OCI-M1 (cell line): ENCODE measurements at regions not wholly inside any gene's neighbourhood (a gene's known extent, or its start where the extent isn't known, plus 50 kb on each side); places are given as distances from the start of the nearest gene placed in this dataset.
"Not testable (repeated sequence)": the region's sequence is repeated elsewhere in the genome, so short reads cannot be mapped to it uniquely, and the experiment has no call there.

Experiments
- DNase-seq: peaks from one replicate; lab custom pipeline; 2025; lab: John Stamatoyannopoulos, UW

- no peak for DNase-seq
Observed at GRCh38 chr20:53668992-53669391, 75.4 kb upstream of the ZNF217 start.

GRCh38 chr20:53666144-53666543 lies 72.5 kb upstream of the ZNF217 start:
- no peak for DNase-seq

- DNase-seq = no peak
Observed at GRCh38 chr20:53664121-53664520, 70.5 kb upstream of the ZNF217 start.

GRCh38 chr20:53663521-53663920 lies 69.9 kb upstream of the ZNF217 start:
- not testable (repeated sequence) for DNase-seq

GRCh38 chr20:53662595-53662994 lies 69.0 kb upstream of the ZNF217 start:
- DNase-seq = no peak

GRCh38 chr20:53660947-53661381 lies 67.3 kb upstream of the ZNF217 start:
- DNase-seq = peak; percentile 13

- no peak for DNase-seq
Observed at GRCh38 chr20:53660078-53660909, 66.7 kb upstream of the ZNF217 start.

- DNase-seq = no peak
Observed at GRCh38 chr20:53658973-53659372, 65.3 kb upstream of the ZNF217 start.

- DNase-seq = no peak
Observed at GRCh38 chr20:53658322-53658721, 64.7 kb upstream of the ZNF217 start.

GRCh38 chr20:53657732-53658131 lies 64.1 kb upstream of the ZNF217 start:
- DNase-seq = no peak

GRCh38 chr20:53657279-53657678 lies 63.6 kb upstream of the ZNF217 start:
- DNase-seq = peak; percentile 41

GRCh38 chr20:53656293-53657202 lies 62.9 kb upstream of the ZNF217 start:
- peak; percentile 34 for DNase-seq

- DNase-seq = peak; percentile 54
Observed at GRCh38 chr20:53655625-53656292, 62.1 kb upstream of the ZNF217 start.

GRCh38 chr20:53654932-53655624 lies 61.4 kb upstream of the ZNF217 start:
- DNase-seq = peak; percentile 83

GRCh38 chr20:53654521-53654920 lies 60.9 kb upstream of the ZNF217 start:
- not testable (repeated sequence) for DNase-seq

GRCh38 chr20:53652859-53653517 lies 59.3 kb upstream of the ZNF217 start:
- DNase-seq = peak; percentile 59

- peak; percentile 84 for DNase-seq
Observed at GRCh38 chr20:53652090-53652858, 58.6 kb upstream of the ZNF217 start.

GRCh38 chr20:53649493-53649892 lies 55.9 kb upstream of the ZNF217 start:
- DNase-seq = not testable (repeated sequence)

GRCh38 chr20:53647286-53647821 lies 53.7 kb upstream of the ZNF217 start:
- DNase-seq = no peak

GRCh38 chr20:53646550-53646949 lies 52.9 kb upstream of the ZNF217 start:
- DNase-seq = no peak
